Activated naive CD8-positive, alpha-beta T cell treated with anti-CD3 and anti-CD28 coated beads, Interleukin-2, amount 10 ng/mL, durations not matched to agents 7 days and 5 days (primary cell): ENCODE measurements at regions not wholly inside any gene's neighbourhood (a gene's known extent, or its start where the extent isn't known, plus 50 kb on each side); places are given as distances from the start of the nearest gene placed in this dataset.

Source experiments
- ATAC-seq: fragments of 150-1000 bp; cut with Tn5 transposase; one replicate; pipeline ENCODE4 v1.10.0; 2021; ENCODE audit warnings: low read depth, moderate library complexity
- POLR2A ChIA-PET: fragments of 350-600 bp; sonication (Branson Sonifier 250); formaldehyde crosslinking; loops from one replicate; lab custom pipeline; 2021; ENCODE audit warnings: antibody characterized with exemption; lab: Charles Lee
- DNase-seq: peaks from one replicate; pipeline ENCODE4 v3.0.0; 2021
- H3K27ac Mint-ChIP-seq: one replicate; pipeline ENCODE4 v1.8.0; 2022; ENCODE audit warnings: mild to moderate bottlenecking, mixed read lengths
- H3K27me3 Mint-ChIP-seq: one replicate; pipeline ENCODE4 v1.8.0; 2022; ENCODE audit warnings: mild to moderate bottlenecking, moderate library complexity, mixed read lengths
- H3K36me3 Mint-ChIP-seq: one replicate; pipeline ENCODE4 v1.8.0; 2021; ENCODE audit warnings: mild to moderate bottlenecking, mixed read lengths
- H3K4me1 Mint-ChIP-seq: one replicate; pipeline ENCODE4 v1.8.0; 2021; ENCODE audit warnings: mixed read lengths
- H3K4me3 Mint-ChIP-seq: one replicate; pipeline ENCODE4 v1.8.0; 2022; ENCODE audit warnings: mild to moderate bottlenecking, moderate library complexity, mixed read lengths
- H3K9me3 Mint-ChIP-seq: one replicate; pipeline ENCODE4 v1.8.0; 2021; ENCODE audit warnings: mixed read lengths

GRCh38 chr10:62870866-62871265 is 54.7 kb upstream of the EGR2 start:
- Mint-ChIP-seq H3K4me3 (no peak overlapping the region), H3K9me3 (peaks cover 2% of the 10 kb centered on the region), H3K36me3 (no peaks in the 10 kb centered on the region), H3K27ac (no peak overlapping the region), H3K4me1 (no peaks in the 10 kb centered on the region), H3K27me3 (peaks cover 2% of the 10 kb centered on the region)
- DNase-seq (no peak), ATAC-seq (no peak)
- POLR2A ChIA-PET, result no interaction called here

- no peaks in the 10 kb centered on the region for H3K4me1 Mint-ChIP-seq
- H3K27me3 Mint-ChIP-seq, result peaks cover 2% of the 10 kb centered on the region
- no peaks in the 10 kb centered on the region for H3K36me3 Mint-ChIP-seq
- ATAC-seq, result no peak
- no peak overlapping the region for H3K4me3 Mint-ChIP-seq
- H3K9me3 Mint-ChIP-seq, result peaks cover 2% of the 10 kb centered on the region
- POLR2A ChIA-PET, result no interaction called here
- no peak overlapping the region for H3K27ac Mint-ChIP-seq
- DNase-seq, result no peak
These were observed 53.8 kb upstream of the EGR2 start for GRCh38 chr10:62869958-62870357.

- Mint-ChIP-seq H3K36me3 (no peaks in the 10 kb centered on the region), H3K27me3 (no peaks in the 10 kb centered on the region), H3K4me1 (peaks cover 4% of the 10 kb centered on the region), H3K27ac (no peak overlapping the region), H3K9me3 (peaks cover 2% of the 10 kb centered on the region), H3K4me3 (no peak overlapping the region)
- POLR2A ChIA-PET, result no interaction called here
- no peak for ATAC-seq
- DNase-seq, result no peak
These were observed 50.8 kb upstream of the EGR2 start for GRCh38 chr10:62866941-62867340.

- Mint-ChIP-seq H3K27ac (no peak overlapping the region), H3K27me3 (no peaks in the 10 kb centered on the region), H3K9me3 (peaks cover under 1% of the 10 kb centered on the region), H3K36me3 (no peaks in the 10 kb centered on the region), H3K4me1 (peaks cover 5% of the 10 kb centered on the region), H3K4me3 (no peak overlapping the region)
- DNase-seq (no peak), ATAC-seq (no peak)
- POLR2A ChIA-PET, result no interaction called here
These were observed 50.3 kb upstream of the EGR2 start for GRCh38 chr10:62866451-62866850.
